ENCODE measurements at regions not wholly inside any gene's neighbourhood (a gene's known extent, or its start where the extent isn't known, plus 50 kb on each side); places are given as distances from the start of the nearest gene placed in this dataset.

GRCh38 chr16:51648526-51648925, 497.5 kb upstream of the SALL1 start:
- TF ChIP-seq ZNF70 (CRISPR knock-in tag; IDR thresholded peaks at IDR 0.05) (no peak), POU6F1 (CRISPR knock-in tag; IDR thresholded peaks at IDR 0.05; ENCODE audit: borderline replicate concordance, low read depth) (no peak), PATZ1 (CRISPR knock-in tag; IDR thresholded peaks at IDR 0.05; ENCODE audit: borderline replicate concordance) (no peak)
